Fibroblast of gingiva (primary cell): ENCODE measurements at regions not wholly inside any gene's neighbourhood (a gene's known extent, or its start where the extent isn't known, plus 50 kb on each side); places are given as distances from the start of the nearest gene placed in this dataset.

ENCODE experiments used
- DNase-seq: peaks from one replicate; pipeline ENCODE4 v3.0.0-alpha.2; 2011; ENCODE audit warnings: low read depth

GRCh38 chr1:227370533-227371254, 52.4 kb upstream of the CDC42BPA start:
- peak; percentile 25 for DNase-seq

DNA sequence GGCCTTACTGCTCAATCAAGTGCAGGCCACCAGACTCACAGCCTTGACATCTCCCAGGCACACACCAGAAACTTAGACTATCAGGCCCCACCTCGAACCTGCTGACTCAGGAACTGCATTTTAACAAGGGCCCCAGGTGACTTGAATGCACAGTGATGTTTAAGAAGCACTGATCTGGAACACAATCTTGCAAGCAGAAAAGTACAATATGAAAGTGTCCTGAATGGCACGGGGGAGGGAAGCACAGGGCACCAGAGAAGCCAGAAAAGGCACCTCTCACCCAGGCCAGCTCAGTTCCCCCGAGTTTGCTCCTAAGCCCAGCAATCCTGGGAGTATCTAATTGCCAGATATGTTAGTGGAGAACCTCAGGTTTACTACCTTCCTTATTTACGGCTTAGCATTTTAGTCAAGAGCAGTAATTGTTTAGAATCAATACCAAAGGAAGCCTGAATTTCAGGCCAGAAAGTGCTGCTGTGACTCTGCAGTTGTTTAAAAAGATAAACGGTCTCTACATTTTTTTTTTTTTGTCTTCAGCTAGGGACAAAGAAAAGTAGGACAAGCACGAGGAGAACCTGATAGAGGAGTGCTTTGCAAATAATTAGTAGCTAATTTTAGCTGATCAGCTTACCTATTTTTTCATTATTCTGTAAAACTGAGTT, 50.9 kb upstream of the CDC42BPA start:
- no peak for DNase-seq
